AG10803 (cell line): ENCODE measurements at regions not wholly inside any gene's neighbourhood (a gene's known extent, or its start where the extent isn't known, plus 50 kb on each side); places are given as distances from the start of the nearest gene placed in this dataset.

Source experiments
- DNase-seq: peaks from one replicate; pipeline ENCODE4 v3.0.0; 2010; ENCODE audit warnings: low read depth
- H3K4me3 ChIP-seq: 2 replicates; pipeline ENCODE4 v1.5.1; 2011; ENCODE audit warnings: mild to moderate bottlenecking, low read length, control low read depth
- TF ChIP-seq, protein P1 (sequence below): conservative IDR thresholded peaks from 2 replicates; pipeline ENCODE4 v1.5.1; 2011; ENCODE audit warnings: mild to moderate bottlenecking, low read length, control low read depth, inconsistent platforms

DNA sequence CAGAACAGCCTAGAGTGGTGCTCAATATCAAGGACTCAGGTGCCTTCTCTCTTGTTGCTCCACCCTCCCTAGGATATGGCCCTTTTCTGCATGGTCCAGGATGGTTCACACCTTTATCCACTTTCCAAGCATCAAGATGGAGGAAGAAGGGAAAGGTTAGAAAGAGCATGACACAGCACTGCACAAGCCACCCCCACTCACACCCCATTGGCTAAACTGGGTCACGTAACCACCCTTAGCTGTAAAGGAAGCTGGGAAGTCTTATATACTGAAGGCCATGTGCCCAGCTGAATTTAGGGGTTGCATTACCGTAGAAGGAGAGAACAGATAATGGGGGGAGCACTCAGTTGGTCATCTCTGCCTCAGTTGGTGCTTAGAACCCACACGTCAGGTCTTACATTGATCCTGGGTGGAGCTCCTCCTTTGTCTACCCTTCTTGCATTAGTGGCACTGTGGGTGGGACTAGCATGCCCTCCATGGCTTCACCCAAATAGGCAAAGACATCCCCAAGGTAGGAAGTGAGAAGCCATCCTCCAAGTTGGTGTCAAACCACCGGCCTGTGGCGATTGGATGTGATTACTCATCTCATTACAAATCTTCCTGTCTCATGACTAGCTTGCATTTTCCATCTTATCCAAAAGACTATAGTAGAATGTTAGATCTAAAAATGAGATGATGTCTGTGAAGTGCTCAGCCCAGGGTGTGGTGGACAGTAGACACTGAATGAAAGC is 248.5 kb downstream of the HAUS1 start:
- no peak overlapping the region for H3K4me3 ChIP-seq
- TF ChIP-seq, protein P1, sequence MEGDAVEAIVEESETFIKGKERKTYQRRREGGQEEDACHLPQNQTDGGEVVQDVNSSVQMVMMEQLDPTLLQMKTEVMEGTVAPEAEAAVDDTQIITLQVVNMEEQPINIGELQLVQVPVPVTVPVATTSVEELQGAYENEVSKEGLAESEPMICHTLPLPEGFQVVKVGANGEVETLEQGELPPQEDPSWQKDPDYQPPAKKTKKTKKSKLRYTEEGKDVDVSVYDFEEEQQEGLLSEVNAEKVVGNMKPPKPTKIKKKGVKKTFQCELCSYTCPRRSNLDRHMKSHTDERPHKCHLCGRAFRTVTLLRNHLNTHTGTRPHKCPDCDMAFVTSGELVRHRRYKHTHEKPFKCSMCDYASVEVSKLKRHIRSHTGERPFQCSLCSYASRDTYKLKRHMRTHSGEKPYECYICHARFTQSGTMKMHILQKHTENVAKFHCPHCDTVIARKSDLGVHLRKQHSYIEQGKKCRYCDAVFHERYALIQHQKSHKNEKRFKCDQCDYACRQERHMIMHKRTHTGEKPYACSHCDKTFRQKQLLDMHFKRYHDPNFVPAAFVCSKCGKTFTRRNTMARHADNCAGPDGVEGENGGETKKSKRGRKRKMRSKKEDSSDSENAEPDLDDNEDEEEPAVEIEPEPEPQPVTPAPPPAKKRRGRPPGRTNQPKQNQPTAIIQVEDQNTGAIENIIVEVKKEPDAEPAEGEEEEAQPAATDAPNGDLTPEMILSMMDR = no peak
- DNase-seq = no peak

DNA sequence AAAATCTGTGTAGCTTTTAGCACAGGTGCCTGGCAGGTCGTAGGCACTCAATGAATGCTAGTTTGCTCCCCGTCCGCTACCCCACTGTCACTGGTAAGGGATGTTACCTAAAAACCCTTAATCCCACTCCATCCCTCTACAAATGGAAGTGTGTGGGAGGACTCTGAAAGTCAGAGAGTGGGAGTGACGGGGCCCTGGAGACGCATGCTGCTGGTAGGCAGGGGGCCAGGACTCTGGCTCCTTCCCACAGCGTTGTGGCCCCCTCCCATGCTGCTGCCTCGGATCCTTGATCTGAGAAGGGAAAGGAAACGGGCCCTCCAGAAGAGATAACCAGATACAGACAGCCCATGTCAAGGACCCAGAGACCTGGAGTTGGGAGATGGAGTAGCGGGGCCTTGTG is 249.3 kb downstream of the HAUS1 start:
- DNase-seq = no peak
- no peak overlapping the region for H3K4me3 ChIP-seq
- TF ChIP-seq, protein P1 = no peak

DNA sequence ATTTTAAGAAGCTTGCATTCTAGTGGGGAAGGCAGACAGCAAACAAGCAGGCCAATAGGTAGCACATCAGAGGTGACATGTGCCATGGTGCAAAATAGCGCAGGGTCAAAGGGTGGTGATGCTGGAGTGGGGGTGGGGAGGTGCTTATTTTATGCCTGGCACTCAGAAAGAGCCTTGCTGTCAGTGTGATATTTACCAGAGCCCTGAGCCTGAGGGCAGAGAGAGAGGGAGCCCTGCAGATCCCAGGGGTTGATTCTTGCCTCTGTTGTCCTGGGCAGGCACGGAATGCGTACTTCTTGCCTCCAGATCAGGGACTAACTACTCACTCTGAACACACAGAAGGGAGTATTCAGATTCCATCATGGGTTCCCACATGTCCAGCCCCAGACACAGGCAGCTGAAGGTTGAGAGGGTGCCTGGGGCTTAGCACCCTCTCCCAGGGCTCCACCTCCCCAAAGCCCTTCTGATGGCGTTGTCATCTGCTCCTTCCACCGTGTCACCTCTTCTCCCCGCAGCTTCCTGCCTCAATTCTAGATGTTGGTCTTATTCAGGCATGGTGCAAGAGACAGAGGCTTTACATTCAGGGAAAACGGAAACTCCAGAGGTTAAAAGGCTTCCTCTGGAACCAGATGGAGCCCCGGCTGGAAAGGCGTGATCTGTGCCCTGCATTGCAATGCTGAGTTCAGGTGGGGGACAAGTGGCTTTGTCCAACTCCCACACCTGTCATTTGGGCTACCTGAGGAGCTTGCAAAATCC is 252.3 kb downstream of the HAUS1 start:
- TF ChIP-seq, protein P1 = no peak
- no peak overlapping the region for H3K4me3 ChIP-seq
- DNase-seq = no peak

DNA sequence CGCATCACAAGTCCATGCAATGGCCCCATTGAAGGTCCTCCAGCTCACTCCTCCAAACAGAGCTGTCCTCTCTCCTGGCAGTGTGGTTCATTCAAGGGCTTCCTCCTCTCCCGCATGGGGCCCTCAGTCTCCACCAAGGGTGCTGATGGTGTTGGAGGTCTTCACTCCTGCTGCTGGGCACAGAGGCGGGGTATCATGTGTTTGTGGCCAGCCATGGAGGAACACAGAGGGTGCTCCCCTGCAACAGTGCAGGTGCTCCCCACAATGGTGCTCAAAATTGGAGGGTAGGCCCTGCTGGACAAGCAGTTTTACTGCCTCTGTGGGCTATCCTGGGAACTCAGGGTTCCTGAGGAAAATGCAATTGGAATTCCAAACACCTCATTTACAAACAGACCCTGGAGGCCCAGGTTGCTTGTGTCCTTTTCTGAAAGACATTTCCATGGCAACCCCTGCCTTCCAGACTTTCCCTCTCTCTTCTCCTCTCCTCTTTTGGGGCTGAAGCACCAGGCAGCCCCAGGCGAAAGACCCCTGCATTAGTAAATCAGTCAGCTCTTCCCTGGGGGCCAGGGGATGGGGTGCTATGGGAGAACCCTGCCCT is 256.0 kb downstream of the HAUS1 start:
- TF ChIP-seq, protein P1 = no peak
- no peak for DNase-seq
- no peak overlapping the region for H3K4me3 ChIP-seq

DNA sequence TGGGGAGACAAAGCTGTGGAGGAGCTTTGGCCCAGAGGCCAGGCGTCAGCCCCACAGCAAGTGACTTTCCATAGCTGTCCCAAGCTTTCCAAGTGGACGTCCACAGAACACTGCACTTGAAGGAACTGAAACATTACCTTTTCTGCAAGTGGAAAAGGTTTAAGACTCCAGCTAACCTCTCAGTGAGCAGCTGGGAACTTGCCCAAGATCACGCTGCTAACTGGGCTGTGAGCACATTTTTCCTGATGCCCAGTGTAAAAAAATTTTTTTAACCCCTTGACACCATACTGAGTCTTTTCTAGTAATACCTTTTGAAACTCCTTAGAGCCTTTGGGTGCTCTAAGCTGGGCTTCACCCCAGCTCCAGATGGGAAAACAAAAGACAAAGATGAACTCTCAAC is 256.7 kb downstream of the HAUS1 start:
- TF ChIP-seq, protein P1 = no peak
- no peak overlapping the region for H3K4me3 ChIP-seq
- no peak for DNase-seq

DNA sequence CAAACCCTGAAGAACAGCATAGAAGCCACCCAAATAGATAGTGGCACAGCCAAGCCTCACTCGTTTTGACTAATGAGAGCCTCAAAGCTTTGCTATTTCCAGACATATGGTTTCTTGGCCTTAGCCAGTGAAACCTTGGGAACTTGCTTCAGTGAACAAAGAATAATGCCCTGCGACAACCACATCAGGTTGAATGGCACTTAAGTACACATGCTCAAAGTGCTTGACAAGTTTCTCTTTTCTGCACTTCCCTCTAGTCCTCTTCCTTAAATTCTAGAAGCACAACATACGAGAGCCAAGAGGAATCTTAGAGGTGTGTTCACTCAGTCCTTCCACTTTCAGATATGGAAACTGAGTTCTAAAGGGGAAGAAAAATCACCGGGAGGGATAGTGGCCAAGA is 258.3 kb downstream of the HAUS1 start:
- no peak for DNase-seq
- no peak overlapping the region for H3K4me3 ChIP-seq
- TF ChIP-seq, protein P1 = no peak

DNA sequence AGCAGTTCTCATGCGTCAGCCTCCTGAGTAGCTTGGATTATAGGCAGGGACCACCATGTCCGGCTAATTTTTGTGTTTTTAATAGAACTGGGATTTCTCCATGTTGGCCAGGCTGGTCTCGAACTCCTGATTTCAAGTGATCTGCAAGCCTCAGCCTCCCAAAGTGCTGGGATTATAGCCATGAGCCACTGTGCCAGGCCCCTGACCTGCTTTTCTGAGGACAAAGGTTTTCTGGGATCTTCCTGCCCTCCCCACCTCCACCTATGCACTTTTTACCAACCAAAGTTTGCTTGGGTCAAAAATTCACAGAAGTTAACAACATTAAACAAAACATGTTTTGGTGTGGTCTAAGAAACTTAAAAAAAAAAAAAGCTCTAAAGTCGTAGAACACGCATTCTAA is 259.9 kb downstream of the HAUS1 start:
- no peak overlapping the region for H3K4me3 ChIP-seq
- TF ChIP-seq, protein P1 = no peak
- DNase-seq = no peak
